ENCODE measurements at regions not wholly inside any gene's neighbourhood (a gene's known extent, or its start where the extent isn't known, plus 50 kb on each side); places are given as distances from the start of the nearest gene placed in this dataset.

GRCh38 chr9:115522912-115523311 is 405.0 kb upstream of the TNC start:
- TF ChIP-seq CTCF (IDR thresholded peaks at IDR 0.05) (no peak), TP53 (CRISPR knock-in tag; IDR thresholded peaks at IDR 0.05) (no peak), E2F4 (CRISPR knock-in tag; IDR thresholded peaks at IDR 0.05; ENCODE audit: borderline replicate concordance, low read depth) (no peak), SMAD3 (CRISPR knock-in tag; IDR thresholded peaks at IDR 0.05; ENCODE audit: borderline replicate concordance) (no peak)
